GM12878 (cell line): ENCODE measurements at regions not wholly inside any gene's neighbourhood (a gene's known extent, or its start where the extent isn't known, plus 50 kb on each side); places are given as distances from the start of the nearest gene placed in this dataset.

ENCODE experiments used
- ATAC-seq: fragments of 200-7000 bp; cut with Tn5 transposase; 3 replicates; pipeline ENCODE4 v1.9.1; 2020; ENCODE audit warnings: mild to moderate bottlenecking, moderate library complexity
- BruUV-seq: library from RNA; stranded (reverse); fragments of 400-500 nt; replicated peaks from 2 replicates; lab custom pipeline; 2021; lab: Mats Ljungman, UMichigan
- CTCF ChIA-PET: fragments of 300-600 bp; sonication (Branson Sonifier 250); formaldehyde crosslinking; extraction: SDS; loops from one replicate; lab custom pipeline; 2021; ENCODE audit warnings: inconsistent platforms; lab: Yijun Ruan, JAX
- POLR2A ChIA-PET: fragments of 350-600 bp; formaldehyde crosslinking; extraction: SDS; loops from one replicate; lab custom pipeline; 2021; ENCODE audit warnings: inconsistent platforms; lab: Charles Lee
- RAD21 ChIA-PET: fragments of 300-600 bp; sonication (Branson Sonifier 250); formaldehyde crosslinking; loops from one replicate; lab custom pipeline; 2023; ENCODE audit warnings: antibody characterized with exemption; ENCODE audit not compliant: unreplicated experiment; lab: Charles Lee
- SMC1A ChIA-PET: fragments of 300-600 bp; sonication (Branson Sonifier 250); formaldehyde crosslinking; loops from one replicate; lab custom pipeline; 2023; ENCODE audit not compliant: unreplicated experiment, uncharacterized antibody; lab: Charles Lee
- DNase-seq: peaks from one replicate; pipeline ENCODE4 v3.0.0-alpha.2; 2011; ENCODE audit warnings: low read depth, low spot score
- FAIRE-seq: peaks from 3 replicates; lab custom pipeline; 2011; peaks lifted over from hg19 to GRCh38; lab: Jason Lieb, UNC
- H2AFZ ChIP-seq: 2 replicates; pipeline ENCODE4 v1.6.0; 2011; ENCODE audit warnings: low read depth, low read length, control low read depth; ENCODE audit not compliant: control insufficient read depth
- H3K27ac ChIP-seq: 2 replicates; pipeline ENCODE4 v1.5.1; 2011; ENCODE audit warnings: control low read depth; ENCODE audit not compliant: control insufficient read depth, insufficient read depth
- H3K27me3 ChIP-seq, 2 experiments: replicated peaks in 1 of 2; 2 replicates each; pipeline versions ENCODE4 v1.6.0 to v1.6.1; 2011; ENCODE audit warnings: low read length in 1 of 2; ENCODE audit not compliant: control insufficient read depth in 2 of 2, insufficient read depth in 2 of 2
- H3K36me3 ChIP-seq, 2 experiments: 2 replicates each; pipeline ENCODE4 v1.5.1; 2011; ENCODE audit warnings: low read length in 1 of 2; ENCODE audit not compliant: control insufficient read depth in 2 of 2, insufficient read depth in 2 of 2
- H3K4me1 ChIP-seq: 2 replicates; pipeline ENCODE4 v1.6.1; 2011; ENCODE audit warnings: mild to moderate bottlenecking, low read length, moderate library complexity, mixed read lengths; ENCODE audit not compliant: control insufficient read depth, insufficient read depth
- H3K4me2 ChIP-seq: 2 replicates; pipeline ENCODE4 v1.6.0; 2011; ENCODE audit warnings: control low read depth; ENCODE audit not compliant: control insufficient read depth, insufficient read depth
- H3K4me3 ChIP-seq: fragments of 200-600 bp; sonication (generic); 2 replicates; pipeline ENCODE4 v1.5.1; 2016
- H3K79me2 ChIP-seq: 2 replicates; pipeline ENCODE4 v1.6.0; 2011; ENCODE audit warnings: low read length; ENCODE audit not compliant: control insufficient read depth, insufficient read depth
- H3K9ac ChIP-seq: 2 replicates; pipeline ENCODE4 v1.8.0; 2011; ENCODE audit warnings: low read length, control low read depth, mixed read lengths; ENCODE audit not compliant: control insufficient read depth, insufficient read depth
- H3K9me3 ChIP-seq: replicated peaks from 3 replicates; pipeline ENCODE4 v1.5.1; 2011; ENCODE audit warnings: mild to moderate bottlenecking, low read length; ENCODE audit not compliant: control insufficient read depth, insufficient read depth
- H4K20me1 ChIP-seq: 2 replicates; pipeline ENCODE4 v1.6.0; 2011; ENCODE audit not compliant: control insufficient read depth, insufficient read depth
- BCL11A ChIP-seq: IDR thresholded peaks from 2 replicates; pipeline ENCODE4 v1.6.1; 2011; ENCODE audit warnings: low read depth, low read length
- CBX3 ChIP-seq: fragments of 200-600 bp; sonication (generic); IDR thresholded peaks from 2 replicates; pipeline ENCODE4 v1.6.1; 2016; ENCODE audit warnings: low read depth, borderline replicate concordance
- DPF2 ChIP-seq: fragments of 450-650 bp; IDR thresholded peaks from 2 replicates; pipeline ENCODE4 v1.6.1; 2017; ENCODE audit warnings: mild to moderate bottlenecking
- EP300 ChIP-seq, 2 experiments: fragments of 150-350 bp in 1 of 2; IDR thresholded peaks; 2 replicates each; pipeline ENCODE4 v1.6.1; 2011 to 2012; ENCODE audit warnings: low read depth in 2 of 2, low read length in 2 of 2, borderline replicate concordance in 1 of 2, improper control_type of control experiment in 1 of 2, inconsistent platforms in 1 of 2; ENCODE audit not compliant: control insufficient read depth in 1 of 2
- FOXM1 ChIP-seq: IDR thresholded peaks from 2 replicates; pipeline ENCODE4 v1.6.1; 2012; ENCODE audit warnings: low read depth, mild to moderate bottlenecking, inconsistent platforms, low read length, moderate library complexity
- IKZF2 ChIP-seq, 2 experiments: fragments of 450-650 bp; IDR thresholded peaks; 2 replicates each; pipeline ENCODE4 v1.6.1; 2017; ENCODE audit warnings: mild to moderate bottlenecking in 2 of 2, moderate library complexity in 2 of 2
- JUND ChIP-seq: IDR thresholded peaks from 2 replicates; pipeline ENCODE4 v1.6.1; 2012; ENCODE audit warnings: low read depth, mild to moderate bottlenecking, low read length, improper control_type of control experiment, moderate library complexity
- KLF5 ChIP-seq: fragments of 450-650 bp; IDR thresholded peaks from 2 replicates; pipeline ENCODE4 v1.6.1; 2014; ENCODE audit warnings: mild to moderate bottlenecking; ENCODE audit not compliant: partially characterized antibody
- MEF2B ChIP-seq: fragments of 450-650 bp; IDR thresholded peaks from 2 replicates; pipeline ENCODE4 v1.6.1; 2018; ENCODE audit warnings: mild to moderate bottlenecking, moderate library complexity; ENCODE audit not compliant: partially characterized antibody, poor library complexity, severe bottlenecking
- NFIC ChIP-seq: IDR thresholded peaks from 2 replicates; pipeline ENCODE4 v1.6.1; 2012; ENCODE audit warnings: low read depth, mild to moderate bottlenecking, inconsistent platforms, low read length, moderate library complexity
- NR2F1 ChIP-seq: fragments of 450-650 bp; conservative IDR thresholded peaks from 2 replicates; pipeline ENCODE4 v1.6.1; 2017; ENCODE audit warnings: mild to moderate bottlenecking
- RELA ChIP-seq: fragments of 450-650 bp; IDR thresholded peaks from 2 replicates; pipeline ENCODE4 v1.8.0; 2014; ENCODE audit warnings: borderline replicate concordance; ENCODE audit not compliant: partially characterized antibody
- RUNX3 ChIP-seq: IDR thresholded peaks from 2 replicates; pipeline ENCODE4 v1.6.1; 2012; ENCODE audit warnings: low read length, inconsistent platforms
- STAT1 ChIP-seq: fragments of 450-650 bp; conservative IDR thresholded peaks from 2 replicates; pipeline ENCODE4 v1.6.1; 2014; ENCODE audit warnings: antibody characterized with exemption, mild to moderate bottlenecking
- STAT3 ChIP-seq: IDR thresholded peaks from 2 replicates; pipeline ENCODE4 v1.6.1; 2011; ENCODE audit warnings: low read depth, low read length, improper control_type of control experiment
- ZBED1 ChIP-seq: IDR thresholded peaks from 2 replicates; pipeline ENCODE4 v1.6.1; 2016; ENCODE audit warnings: borderline replicate concordance
- ZNF217 ChIP-seq: fragments of 450-650 bp; IDR thresholded peaks from 2 replicates; pipeline ENCODE4 v1.6.1; 2017; ENCODE audit warnings: antibody characterized with exemption, mild to moderate bottlenecking
- WGBS: methylation state at CpG from one replicate; pipeline ENCODE4 v1.1.6; 2016; ENCODE audit warnings: low lambda C conversion rate; ENCODE audit not compliant: insufficient replicate concordance, insufficient coverage; ENCODE audit errors: missing lambda C conversion rate; 5-methylcytosine and 5-hydroxymethylcytosine counted together
- in situ Hi-C: fragments of 300-500 bp; cut with MboI; formaldehyde crosslinking; loops from 9 replicates; pipeline ENCODE4 v1.14.3; 2018; ENCODE audit warnings: mixed read lengths
- intact Hi-C: fragments of 100-400 bp; cut with micrococcal nuclease; formaldehyde crosslinking; loops from one replicate; pipeline ENCODE4 v1.14.2; 2022; ENCODE audit not compliant: unreplicated experiment
- TF ChIP-seq, protein P1 (sequence below): IDR thresholded peaks from 2 replicates; pipeline ENCODE4 v1.6.1; 2012; ENCODE audit warnings: low read depth, low read length, improper control_type of control experiment
- TF ChIP-seq, protein P2 (sequence below): IDR thresholded peaks from 2 replicates; pipeline ENCODE4 v1.6.1; 2011; ENCODE audit warnings: low read depth, low read length, improper control_type of control experiment, borderline replicate concordance
- TF ChIP-seq, protein P3 (sequence below): fragments of 150-350 bp; IDR thresholded peaks from 2 replicates; pipeline ENCODE4 v1.6.1; 2014; ENCODE audit warnings: mild to moderate bottlenecking, low read depth, low read length
- TF ChIP-seq, protein P4 (sequence below): IDR thresholded peaks from 2 replicates; pipeline ENCODE4 v1.6.1; 2012; ENCODE audit warnings: low read length, inconsistent platforms

DNA sequence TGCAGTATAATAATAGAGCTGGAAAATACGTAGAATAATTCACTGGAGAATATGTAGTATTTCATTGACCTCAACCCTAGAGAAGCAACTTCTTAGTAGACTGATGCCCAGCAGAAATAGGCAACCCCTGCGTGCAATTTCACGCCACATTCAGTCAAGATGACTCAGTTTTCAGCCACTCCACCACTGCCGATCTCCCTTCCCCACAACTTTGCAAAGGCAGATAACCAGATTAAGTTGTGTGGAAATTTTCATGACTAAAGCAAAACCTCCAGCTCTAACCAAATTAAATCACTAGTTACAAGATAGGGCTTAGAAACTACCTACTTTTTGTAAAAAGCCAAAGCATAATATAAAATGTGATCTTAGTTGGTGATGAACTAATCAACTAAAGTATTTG is 63.3 kb upstream of the STK17B start:
- POLR2A ChIA-PET = interaction anchor here (0.6 to 3.3 kb wide), 13 partner anchors 14 to 72 kb away, joined by 3 to 26 read pairs (median 7); no protein-coding TSS in a partner anchor
- H3K27ac ChIP-seq = peak overlapping the region; percentile 53; the same call in 1 of the 2 replicates
- FAIRE-seq = no peak
- TF ChIP-seq STAT1 (no peak), FOXM1 (peak; percentile 39; the same call in 1 of the 2 replicates), KLF5 (no peak), MEF2B (peak; percentile 10), EP300 (IDR thresholded peaks at IDR 0.05; ENCODE audit: borderline replicate concordance in 1 of 2, control insufficient read depth in 1 of 2, low read depth in 2 of 2, low read length in 2 of 2) (peak in 1 of 2 experiments; percentile 57; a peak in 1 of 4 replicates), IKZF2 (IDR thresholded peaks at IDR 0.05) (peak; percentile 11 to 18; a peak in 1 of 4 replicates), NFIC (0 out of 2 replicates have a peak, but pooled peaks have one; percentile 52), JUND (no peak), NR2F1 (no peak), CBX3 (no peak), STAT3 (no peak), DPF2 (peak; percentile 51; the same call in 1 of the 2 replicates), BCL11A (peak; percentile 74; the same call in 1 of the 2 replicates), ZBED1 (no peak), RELA (no peak), RUNX3 (peak; percentile 84), ZNF217 (no peak)
- TF ChIP-seq, protein P1, sequence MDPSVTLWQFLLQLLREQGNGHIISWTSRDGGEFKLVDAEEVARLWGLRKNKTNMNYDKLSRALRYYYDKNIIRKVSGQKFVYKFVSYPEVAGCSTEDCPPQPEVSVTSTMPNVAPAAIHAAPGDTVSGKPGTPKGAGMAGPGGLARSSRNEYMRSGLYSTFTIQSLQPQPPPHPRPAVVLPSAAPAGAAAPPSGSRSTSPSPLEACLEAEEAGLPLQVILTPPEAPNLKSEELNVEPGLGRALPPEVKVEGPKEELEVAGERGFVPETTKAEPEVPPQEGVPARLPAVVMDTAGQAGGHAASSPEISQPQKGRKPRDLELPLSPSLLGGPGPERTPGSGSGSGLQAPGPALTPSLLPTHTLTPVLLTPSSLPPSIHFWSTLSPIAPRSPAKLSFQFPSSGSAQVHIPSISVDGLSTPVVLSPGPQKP = no peak
- TF ChIP-seq, protein P2, sequence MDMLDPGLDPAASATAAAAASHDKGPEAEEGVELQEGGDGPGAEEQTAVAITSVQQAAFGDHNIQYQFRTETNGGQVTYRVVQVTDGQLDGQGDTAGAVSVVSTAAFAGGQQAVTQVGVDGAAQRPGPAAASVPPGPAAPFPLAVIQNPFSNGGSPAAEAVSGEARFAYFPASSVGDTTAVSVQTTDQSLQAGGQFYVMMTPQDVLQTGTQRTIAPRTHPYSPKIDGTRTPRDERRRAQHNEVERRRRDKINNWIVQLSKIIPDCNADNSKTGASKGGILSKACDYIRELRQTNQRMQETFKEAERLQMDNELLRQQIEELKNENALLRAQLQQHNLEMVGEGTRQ = no peak
- TF ChIP-seq, protein P3, sequence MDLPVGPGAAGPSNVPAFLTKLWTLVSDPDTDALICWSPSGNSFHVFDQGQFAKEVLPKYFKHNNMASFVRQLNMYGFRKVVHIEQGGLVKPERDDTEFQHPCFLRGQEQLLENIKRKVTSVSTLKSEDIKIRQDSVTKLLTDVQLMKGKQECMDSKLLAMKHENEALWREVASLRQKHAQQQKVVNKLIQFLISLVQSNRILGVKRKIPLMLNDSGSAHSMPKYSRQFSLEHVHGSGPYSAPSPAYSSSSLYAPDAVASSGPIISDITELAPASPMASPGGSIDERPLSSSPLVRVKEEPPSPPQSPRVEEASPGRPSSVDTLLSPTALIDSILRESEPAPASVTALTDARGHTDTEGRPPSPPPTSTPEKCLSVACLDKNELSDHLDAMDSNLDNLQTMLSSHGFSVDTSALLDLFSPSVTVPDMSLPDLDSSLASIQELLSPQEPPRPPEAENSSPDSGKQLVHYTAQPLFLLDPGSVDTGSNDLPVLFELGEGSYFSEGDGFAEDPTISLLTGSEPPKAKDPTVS = no peak
- TF ChIP-seq, protein P4, sequence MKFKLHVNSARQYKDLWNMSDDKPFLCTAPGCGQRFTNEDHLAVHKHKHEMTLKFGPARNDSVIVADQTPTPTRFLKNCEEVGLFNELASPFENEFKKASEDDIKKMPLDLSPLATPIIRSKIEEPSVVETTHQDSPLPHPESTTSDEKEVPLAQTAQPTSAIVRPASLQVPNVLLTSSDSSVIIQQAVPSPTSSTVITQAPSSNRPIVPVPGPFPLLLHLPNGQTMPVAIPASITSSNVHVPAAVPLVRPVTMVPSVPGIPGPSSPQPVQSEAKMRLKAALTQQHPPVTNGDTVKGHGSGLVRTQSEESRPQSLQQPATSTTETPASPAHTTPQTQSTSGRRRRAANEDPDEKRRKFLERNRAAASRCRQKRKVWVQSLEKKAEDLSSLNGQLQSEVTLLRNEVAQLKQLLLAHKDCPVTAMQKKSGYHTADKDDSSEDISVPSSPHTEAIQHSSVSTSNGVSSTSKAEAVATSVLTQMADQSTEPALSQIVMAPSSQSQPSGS = peak; percentile 40; the same call in 1 of the 2 replicates

More for the DNA sequence above, 63.3 kb upstream of the STK17B start:
- ChIA-PET SMC1A (interaction anchor here (0.8 to 12.1 kb wide), 30 partner anchors 10 to 166 kb away, joined by 3 to 143 read pairs (median 16); partner anchors contain the start of genes DNAH7 and STK17B), CTCF (interaction anchor here (1.5 to 4.7 kb wide), 8 partner anchors 11 to 156 kb away, joined by 4 to 23 read pairs (median 8); no protein-coding TSS in a partner anchor), RAD21 (interaction anchor here (0.6 to 5.2 kb wide), 24 partner anchors 11 to 218 kb away, joined by 3 to 89 read pairs (median 8); no protein-coding TSS in a partner anchor)
- Histone ChIP-seq H3K79me2 (no peaks in the 10 kb centered on the region), H3K4me2 (0 out of 2 replicates have a peak overlapping the region, but pooled peaks have one; percentile 19), H2AFZ (no peak overlapping the region), H3K4me3 (no peak overlapping the region), H4K20me1 (no peaks in the 10 kb centered on the region), H3K36me3 (peaks cover 0 to 5% of the 10 kb centered on the region in 2 experiments; a peak in 1 of 4 replicates), H3K27me3 (no peaks in the 10 kb centered on the region), H3K4me1 (peaks cover 18% of the 10 kb centered on the region), H3K9ac (no peak overlapping the region), H3K9me3 (peaks cover 1% of the 10 kb centered on the region; the same call in 2 of the 3 replicates)
- ATAC-seq = peak; percentile 80
- WGBS = 14% methylated on average over 4 of the region's 4 CpGs
- peak; percentile 47 for DNase-seq
- in situ Hi-C loops = no loop called here
- intact Hi-C loops = loop anchor here (2.0 kb wide), 1 partner anchor 24 kb away; no protein-coding TSS in a partner anchor
- no TSS peak for BruUV-seq
